HEK293 (cell line): ENCODE measurements at regions not wholly inside any gene's neighbourhood (a gene's known extent, or its start where the extent isn't known, plus 50 kb on each side); places are given as distances from the start of the nearest gene placed in this dataset.

Experiments
- CTCF ChIA-PET: fragments of 350-600 bp; formaldehyde crosslinking; extraction: SDS; loops from one replicate; lab custom pipeline; 2021; ENCODE audit warnings: antibody characterized with exemption; lab: Yijun Ruan, JAX
- POLR2A ChIA-PET: fragments of 300-600 bp; formaldehyde crosslinking; extraction: SDS; loops from one replicate; lab custom pipeline; 2020; ENCODE audit warnings: antibody characterized with exemption, inconsistent platforms; lab: Yijun Ruan, JAX
- H3K27ac ChIP-seq: fragments of 200-500 bp; sonication (Bioruptor generic); 2 replicates; pipeline ENCODE4 v1.5.1; 2014; ENCODE audit warnings: low read depth, low read length, control low read depth, inconsistent platforms; ENCODE audit errors: extremely low read depth
- H3K36me3 ChIP-seq, 2 experiments: fragments of 200-500 bp in 1 of 2; sonication (Bioruptor generic) in 1 of 2; 1 replicate in 1 of 2; 2 replicates in 1 of 2; pipeline ENCODE4 v1.5.1; 2014 to 2017; ENCODE audit warnings: inconsistent platforms in 2 of 2, low read length in 2 of 2; ENCODE audit not compliant: control insufficient read depth in 2 of 2, insufficient read depth in 1 of 2
- H3K4me1 ChIP-seq: fragments of 200-500 bp; sonication (Bioruptor generic); 2 replicates; pipeline ENCODE4 v1.5.1; 2014; ENCODE audit warnings: mild to moderate bottlenecking, low read length, inconsistent platforms; ENCODE audit not compliant: control insufficient read depth, insufficient read depth
- H3K4me3 ChIP-seq: 2 replicates; pipeline ENCODE4 v1.5.1; 2011; ENCODE audit warnings: low read depth, mild to moderate bottlenecking, control low read depth, low read length, moderate library complexity
- H3K9me3 ChIP-seq: fragments of 200-500 bp; sonication (Bioruptor generic); 2 replicates; pipeline ENCODE4 v1.5.1; 2014; ENCODE audit warnings: low read depth, low read length, inconsistent platforms; ENCODE audit not compliant: control insufficient read depth, insufficient read depth
- CTCF ChIP-seq: fragments of 450-650 bp; formaldehyde crosslinking; IDR thresholded peaks from 2 replicates; pipeline ENCODE4 v1.5.1; 2016; ENCODE audit warnings: missing biosample characterization, missing genetic modification characterization
- GLIS1 ChIP-seq: fragments of 450-650 bp; formaldehyde crosslinking; IDR thresholded peaks from 2 replicates; pipeline ENCODE4 v1.5.1; 2016; ENCODE audit warnings: missing biosample characterization, missing genetic modification characterization
- IKZF3 ChIP-seq: fragments of 450-650 bp; IDR thresholded peaks from 2 replicates; pipeline ENCODE4 v1.5.0; 2018; ENCODE audit warnings: missing biosample characterization, mild to moderate bottlenecking, missing genetic modification characterization, moderate library complexity
- KLF17 ChIP-seq: fragments of 450-650 bp; formaldehyde crosslinking; IDR thresholded peaks from 2 replicates; pipeline ENCODE4 v1.5.1; 2016; ENCODE audit warnings: missing biosample characterization, missing genetic modification characterization
- OSR2 ChIP-seq: fragments of 450-650 bp; formaldehyde crosslinking; IDR thresholded peaks from 2 replicates; pipeline ENCODE4 v1.5.1; 2016; ENCODE audit warnings: missing biosample characterization, missing genetic modification characterization
- SP3 ChIP-seq: fragments of 450-650 bp; formaldehyde crosslinking; IDR thresholded peaks from 2 replicates; pipeline ENCODE4 v1.5.1; 2016; ENCODE audit warnings: missing biosample characterization, missing genetic modification characterization
- TRIM28 ChIP-seq: IDR thresholded peaks from 2 replicates; pipeline ENCODE4 v1.6.1; 2011; ENCODE audit warnings: low read length, control low read depth, borderline replicate concordance
- YY2 ChIP-seq: fragments of 450-650 bp; formaldehyde crosslinking; IDR thresholded peaks from 2 replicates; pipeline ENCODE4 v1.5.1; 2016; ENCODE audit warnings: missing biosample characterization, missing genetic modification characterization
- ZBTB26 ChIP-seq: fragments of 450-650 bp; formaldehyde crosslinking; optimal IDR thresholded peaks from 2 replicates; pipeline ENCODE3; 2016; ENCODE audit warnings: missing biosample characterization, mild to moderate bottlenecking, missing genetic modification characterization
- ZEB2 ChIP-seq: fragments of 450-650 bp; formaldehyde crosslinking; IDR thresholded peaks from 2 replicates; pipeline ENCODE4 v1.5.1; 2016; ENCODE audit warnings: missing biosample characterization, missing genetic modification characterization
- ZFP41 ChIP-seq: fragments of 450-650 bp; formaldehyde crosslinking; IDR thresholded peaks from 2 replicates; pipeline ENCODE4 v1.5.1; 2016; ENCODE audit warnings: missing biosample characterization, missing genetic modification characterization, borderline replicate concordance
- ZNF112 ChIP-seq: fragments of 450-650 bp; formaldehyde crosslinking; IDR thresholded peaks from 2 replicates; pipeline ENCODE4 v1.5.0; 2017; ENCODE audit warnings: missing biosample characterization, missing genetic modification characterization
- ZNF155 ChIP-seq: fragments of 450-650 bp; formaldehyde crosslinking; IDR thresholded peaks from 2 replicates; pipeline ENCODE4 v1.5.1; 2016; ENCODE audit warnings: missing biosample characterization, missing genetic modification characterization
- ZNF2 ChIP-seq: fragments of 450-650 bp; formaldehyde crosslinking; IDR thresholded peaks from 2 replicates; pipeline ENCODE4 v1.5.1; 2016; ENCODE audit warnings: missing biosample characterization, missing genetic modification characterization
- ZNF214 ChIP-seq: fragments of 450-650 bp; formaldehyde crosslinking; IDR thresholded peaks from 2 replicates; pipeline ENCODE4 v1.5.1; 2017; ENCODE audit warnings: missing biosample characterization, mild to moderate bottlenecking, missing genetic modification characterization, borderline replicate concordance
- ZNF529 ChIP-seq: fragments of 450-650 bp; formaldehyde crosslinking; IDR thresholded peaks from 2 replicates; pipeline ENCODE4 v1.5.1; 2017; ENCODE audit warnings: missing genetic modification characterization, missing biosample characterization; ENCODE audit not compliant: insufficient replicate concordance
- ZNF549 ChIP-seq: fragments of 450-650 bp; IDR thresholded peaks from 2 replicates; pipeline ENCODE4 v1.5.1; 2018; ENCODE audit warnings: missing biosample characterization, missing genetic modification characterization, mild to moderate bottlenecking, inconsistent platforms, moderate library complexity
- ZNF639 ChIP-seq: fragments of 450-650 bp; formaldehyde crosslinking; IDR thresholded peaks from 2 replicates; pipeline ENCODE4 v1.5.1; 2016; ENCODE audit warnings: missing biosample characterization, missing genetic modification characterization
- ZNF701 ChIP-seq: fragments of 450-650 bp; formaldehyde crosslinking; IDR thresholded peaks from 2 replicates; pipeline ENCODE4 v1.5.1; 2016; ENCODE audit warnings: missing biosample characterization, missing genetic modification characterization
- ZNF747 ChIP-seq: fragments of 450-650 bp; formaldehyde crosslinking; IDR thresholded peaks from 2 replicates; pipeline ENCODE4 v1.5.1; 2016; ENCODE audit warnings: missing biosample characterization, missing genetic modification characterization
- ZNF777 ChIP-seq: fragments of 450-650 bp; formaldehyde crosslinking; IDR thresholded peaks from 2 replicates; pipeline ENCODE4 v1.5.1; 2017; ENCODE audit warnings: missing biosample characterization, missing genetic modification characterization, borderline replicate concordance
- ZSCAN16 ChIP-seq: fragments of 450-650 bp; formaldehyde crosslinking; IDR thresholded peaks from 2 replicates; pipeline ENCODE4 v1.5.1; 2016; ENCODE audit warnings: missing biosample characterization, missing genetic modification characterization
- ZSCAN30 ChIP-seq: fragments of 450-650 bp; IDR thresholded peaks from 2 replicates; pipeline ENCODE4 v1.5.1; 2018; ENCODE audit warnings: missing biosample characterization, mild to moderate bottlenecking, missing genetic modification characterization, moderate library complexity
- ZXDB ChIP-seq: fragments of 450-650 bp; formaldehyde crosslinking; IDR thresholded peaks from 2 replicates; pipeline ENCODE4 v1.5.1; 2016; ENCODE audit warnings: missing biosample characterization, missing genetic modification characterization

- Histone ChIP-seq H3K9me3 (no peaks in the 10 kb centered on the region), H3K4me1 (no peaks in the 10 kb centered on the region), H3K27ac (no peak overlapping the region), H3K36me3 (no peaks in the 10 kb centered on the region), H3K4me3 (no peak overlapping the region)
- POLR2A ChIA-PET, result no interaction called here
- CTCF ChIA-PET, result no interaction called here
- no peak for TF ChIP-seq ZNF639 (tag by site-specific recombination)
- TF ChIP-seq ZNF112 (tag by site-specific recombination), result no peak
- TF ChIP-seq GLIS1 (tag by site-specific recombination), result no peak
- no peak for TF ChIP-seq ZNF529 (tag by site-specific recombination)
- no peak for TF ChIP-seq ZEB2 (tag by site-specific recombination)
- TF ChIP-seq ZNF777 (tag by site-specific recombination), result no peak
- no peak for TF ChIP-seq ZNF549 (tag by site-specific recombination)
- no peak for TF ChIP-seq IKZF3 (tag by site-specific recombination)
- no peak for TF ChIP-seq KLF17 (tag by site-specific recombination)
- no peak for TF ChIP-seq ZFP41
These were observed 563.9 kb downstream of the ANXA1 start for GRCh38 chr9:73715591-73715990.

GRCh38 chr9:73719660-73720059, 568.0 kb downstream of the ANXA1 start:
- ChIA-PET POLR2A (no interaction called here), CTCF (no interaction called here)
- Histone ChIP-seq H3K4me3 (no peak overlapping the region), H3K9me3 (no peaks in the 10 kb centered on the region), H3K27ac (no peak overlapping the region), H3K4me1 (no peaks in the 10 kb centered on the region), H3K36me3 (no peaks in the 10 kb centered on the region)
- TF ChIP-seq ZSCAN30 (tag by site-specific recombination) (no peak), ZNF214 (tag by site-specific recombination) (no peak), TRIM28 (no peak), SP3 (no peak), ZNF155 (tag by site-specific recombination) (no peak), ZXDB (tag by site-specific recombination) (no peak), ZNF549 (tag by site-specific recombination) (no peak), CTCF (no peak), ZBTB26 (tag by site-specific recombination) (no peak), ZNF747 (no peak), ZSCAN16 (tag by site-specific recombination) (no peak), ZNF2 (tag by site-specific recombination) (no peak), YY2 (no peak), ZNF701 (tag by site-specific recombination) (no peak), OSR2 (tag by site-specific recombination) (no peak)
